Hepatocyte (in vitro differentiated cells): ENCODE measurements at regions not wholly inside any gene's neighbourhood (a gene's known extent, or its start where the extent isn't known, plus 50 kb on each side); places are given as distances from the start of the nearest gene placed in this dataset.

Experiments
- CTCF ChIP-seq: fragments of 200-600 bp; sonication (generic); IDR thresholded peaks from 2 replicates; pipeline ENCODE4 v1.5.1; 2016; ENCODE audit warnings: antibody characterized with exemption, mild to moderate bottlenecking; ENCODE audit not compliant: poor library complexity
- EZH2phosphoT487 ChIP-seq: fragments of 200-600 bp; sonication (generic); IDR thresholded peaks from one replicate; pipeline ENCODE4 v1.6.1; 2018; ENCODE audit warnings: antibody characterized with exemption, mild to moderate bottlenecking, low read depth, moderate library complexity; ENCODE audit not compliant: unreplicated experiment, severe bottlenecking

GRCh38 chr7:12941512-12941911, 254.1 kb downstream of the ARL4A start:
- TF ChIP-seq CTCF (no peak), EZH2phosphoT487 (no peak)
